Caki2 (cell line): ENCODE measurements at regions not wholly inside any gene's neighbourhood (a gene's known extent, or its start where the extent isn't known, plus 50 kb on each side); places are given as distances from the start of the nearest gene placed in this dataset.

ENCODE experiments used
- DNase-seq: peaks from one replicate; pipeline ENCODE4 v3.0.0-alpha.2; 2015; ENCODE audit warnings: low read depth
- in situ Hi-C: cut with HindIII; loops from 2 replicates; pipeline ENCODE4 v1.10.0; 2016; ENCODE audit warnings: low sequenced_read_pairs, low pct_unique_long_range_greater_than_20kb, mixed read lengths

GRCh38 chr9:82597241-82598203, 465.4 kb downstream of the RASEF start:
- in situ Hi-C loops: no loop called here
- no peak for DNase-seq

GRCh38 chr9:82598241-82599039, 464.5 kb downstream of the RASEF start:
- DNase-seq: no peak
- in situ Hi-C loops: no loop called here

- DNase-seq: no peak
- in situ Hi-C loops: no loop called here
Observed at GRCh38 chr9:82599336-82599949, 463.5 kb downstream of the RASEF start.

GRCh38 chr9:82600536-82601292, 462.2 kb downstream of the RASEF start:
- in situ Hi-C loops: no loop called here
- peak; percentile 3 for DNase-seq

- no peak for DNase-seq
- in situ Hi-C loops: no loop called here
Observed at GRCh38 chr9:82601293-82601771, 461.6 kb downstream of the RASEF start.

GRCh38 chr9:82604947-82605656, 457.8 kb downstream of the RASEF start:
- no peak for DNase-seq

GRCh38 chr9:82605657-82606031, 457.3 kb downstream of the RASEF start:
- in situ Hi-C loops: no loop called here
- DNase-seq: no peak

More at GRCh38 chr9:82604947-82605656, 457.8 kb downstream of the RASEF start:
- in situ Hi-C loops: no loop called here

- DNase-seq: no peak
- in situ Hi-C loops: no loop called here
Observed at GRCh38 chr9:82606071-82606470, 456.9 kb downstream of the RASEF start.

- in situ Hi-C loops: no loop called here
- DNase-seq: peak; percentile 38
Observed at GRCh38 chr9:82606492-82607382, 456.2 kb downstream of the RASEF start.

GRCh38 chr9:82608487-82608886, 454.5 kb downstream of the RASEF start:
- in situ Hi-C loops: no loop called here
- peak; percentile 3 for DNase-seq

- no peak for DNase-seq
- in situ Hi-C loops: no loop called here
Observed at GRCh38 chr9:82612942-82613341, 450.0 kb downstream of the RASEF start.

- no peak for DNase-seq
- in situ Hi-C loops: no loop called here
Observed at GRCh38 chr9:82613498-82613897, 449.4 kb downstream of the RASEF start.

GRCh38 chr9:82616545-82616944, 446.4 kb downstream of the RASEF start:
- DNase-seq: no peak
- in situ Hi-C loops: no loop called here

- in situ Hi-C loops: no loop called here
- no peak for DNase-seq
Observed at GRCh38 chr9:82621447-82621846, 441.5 kb downstream of the RASEF start.

GRCh38 chr9:82637368-82637767, 425.6 kb downstream of the RASEF start:
- in situ Hi-C loops: no loop called here
- DNase-seq: no peak

GRCh38 chr9:82645600-82645999, 417.3 kb downstream of the RASEF start:
- DNase-seq: no peak
- in situ Hi-C loops: no loop called here

GRCh38 chr9:82650368-82650767, 412.6 kb downstream of the RASEF start:
- in situ Hi-C loops: no loop called here
- no peak for DNase-seq
